ENCODE measurements at regions not wholly inside any gene's neighbourhood (a gene's known extent, or its start where the extent isn't known, plus 50 kb on each side); places are given as distances from the start of the nearest gene placed in this dataset.
"Not testable (repeated sequence)": the region's sequence is repeated elsewhere in the genome, so short reads cannot be mapped to it uniquely, and the experiment has no call there.

DNA sequence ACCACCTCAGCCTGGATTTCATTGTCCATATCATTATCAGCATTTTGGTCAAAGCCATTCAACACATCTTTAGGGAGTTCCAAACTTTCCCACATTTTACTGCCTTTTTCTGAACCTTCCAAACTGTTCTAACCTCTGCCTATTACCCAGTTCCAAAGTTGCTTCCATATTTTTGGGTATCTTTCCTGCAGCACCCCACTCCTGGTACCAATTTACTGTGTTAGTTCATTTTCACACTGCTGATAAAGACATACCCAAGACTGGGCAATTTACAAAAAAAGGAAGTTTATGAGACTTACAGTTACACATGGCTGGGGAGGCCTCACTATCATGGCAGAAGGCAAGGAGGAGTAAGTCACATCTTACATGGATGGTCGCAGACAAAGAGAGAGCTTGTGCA is 63.6 kb upstream of the CEP162 start:
- not testable (repeated sequence) for H2BK15ac ChIP-seq (ENCODE audit: low read depth, poor library complexity, severe bottlenecking); H2BK5ac ChIP-seq (ENCODE audit: low read depth, low read length, poor library complexity, severe bottlenecking); H3K4me3 ChIP-seq (ENCODE audit: insufficient read depth in 1 of 2, low read depth in 1 of 2, low read length in 2 of 2); H3K4ac ChIP-seq (ENCODE audit: low read depth in 1 of 2, low read length in 2 of 2); DNase-seq; H2AFZ ChIP-seq (ENCODE audit: low read depth, low read length); H3K36me3 ChIP-seq (ENCODE audit: control insufficient read depth in 1 of 2, insufficient read depth in 2 of 2, low read depth in 1 of 2, low read length in 2 of 2); H2AK5ac ChIP-seq (ENCODE audit: low read length, severe bottlenecking); H3K27ac ChIP-seq (ENCODE audit: low read length, poor library complexity, severe bottlenecking); H3K27me3 ChIP-seq (ENCODE audit: control insufficient read depth in 1 of 2, insufficient read depth in 1 of 2, low read length in 2 of 2); H3K18ac ChIP-seq (ENCODE audit: low read depth in 1 of 2, low read length in 2 of 2); H3K23ac ChIP-seq (ENCODE audit: low read length in 2 of 2); H3K14ac ChIP-seq (ENCODE audit: low read length in 2 of 2); H4K91ac ChIP-seq (ENCODE audit: low read length); H3K79me1 ChIP-seq (replicated peaks; ENCODE audit: low read length, poor library complexity, severe bottlenecking); H2BK120ac ChIP-seq (ENCODE audit: low read depth, low read length); H3K4me2 ChIP-seq (ENCODE audit: low read length, poor library complexity, severe bottlenecking); H3K9ac ChIP-seq (ENCODE audit: low read length); H3K4me1 ChIP-seq (ENCODE audit: control insufficient read depth, insufficient read depth, low read depth, low read length); H4K8ac ChIP-seq (ENCODE audit: low read length); H2BK12ac ChIP-seq (ENCODE audit: low read length in 2 of 2)
- H3K9me3 ChIP-seq (ENCODE audit: control insufficient read depth, low read length) = peaks cover 29% of the 10 kb centered on the region
- WGBS = no CpG with 5 or more reads among the region's 1 CpG

DNA sequence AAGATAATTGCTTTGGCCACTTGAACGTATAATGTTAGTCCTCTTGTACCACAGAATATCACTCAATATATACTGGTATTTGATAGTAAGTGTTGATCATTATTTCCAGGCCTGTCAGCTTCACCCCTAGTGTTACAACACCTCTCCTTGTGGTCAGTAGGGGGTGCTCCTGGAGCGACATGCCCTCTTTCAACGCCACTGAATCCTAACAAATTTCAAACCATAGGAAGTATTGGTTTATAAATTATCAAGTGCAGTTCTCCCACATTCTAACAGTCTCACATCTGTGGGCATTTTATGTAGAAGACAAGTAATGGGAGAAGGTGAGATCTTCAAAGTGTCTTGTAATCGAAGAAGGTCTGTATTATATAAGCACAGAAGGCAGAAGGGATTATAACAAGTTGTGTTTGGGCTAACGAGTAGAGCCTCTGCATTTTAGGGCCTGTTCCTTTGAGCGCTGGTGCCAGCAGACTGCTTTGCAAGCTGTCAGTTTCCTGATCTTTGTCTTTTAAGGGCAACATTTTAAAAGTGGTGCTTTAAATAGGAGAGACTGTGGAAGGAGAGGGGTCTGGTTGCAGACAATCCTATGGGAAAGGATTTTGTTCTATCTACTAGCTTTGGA is 57.1 kb upstream of the CEP162 start:
- Histone ChIP-seq H3K9me3 (ENCODE audit: control insufficient read depth, low read length) (no peaks in the 10 kb centered on the region), H3K14ac (ENCODE audit: low read length in 2 of 2) (no peak overlapping the region), H3K4me2 (ENCODE audit: low read length, poor library complexity, severe bottlenecking) (no peak overlapping the region), H4K8ac (ENCODE audit: low read length) (no peak overlapping the region), H3K27me3 (ENCODE audit: control insufficient read depth in 1 of 2, insufficient read depth in 1 of 2, low read length in 2 of 2) (no peaks in the 10 kb centered on the region), H3K4me1 (ENCODE audit: control insufficient read depth, insufficient read depth, low read depth, low read length) (no peaks in the 10 kb centered on the region), H2AK5ac (ENCODE audit: low read length, severe bottlenecking) (no peak overlapping the region), H4K91ac (ENCODE audit: low read length) (no peak overlapping the region), H2BK5ac (ENCODE audit: low read depth, low read length, poor library complexity, severe bottlenecking) (no peak overlapping the region), H3K9ac (ENCODE audit: low read length) (no peak overlapping the region), H3K18ac (ENCODE audit: low read depth in 1 of 2, low read length in 2 of 2) (no peak overlapping the region), H3K27ac (ENCODE audit: low read length, poor library complexity, severe bottlenecking) (no peak overlapping the region), H2BK15ac (ENCODE audit: low read depth, poor library complexity, severe bottlenecking) (no peak overlapping the region), H2BK120ac (ENCODE audit: low read depth, low read length) (no peak overlapping the region), H3K79me1 (replicated peaks; ENCODE audit: low read length, poor library complexity, severe bottlenecking) (no peaks in the 10 kb centered on the region), H3K36me3 (ENCODE audit: control insufficient read depth in 1 of 2, insufficient read depth in 2 of 2, low read depth in 1 of 2, low read length in 2 of 2) (no peaks in the 10 kb centered on the region), H3K23ac (ENCODE audit: low read length in 2 of 2) (no peak overlapping the region), H2BK12ac (ENCODE audit: low read length in 2 of 2) (no peak overlapping the region), H3K4ac (ENCODE audit: low read depth in 1 of 2, low read length in 2 of 2) (no peak overlapping the region), H3K4me3 (ENCODE audit: insufficient read depth in 1 of 2, low read depth in 1 of 2, low read length in 2 of 2) (no peak overlapping the region), H2AFZ (ENCODE audit: low read depth, low read length) (no peak overlapping the region)
- peak; percentile 11 for DNase-seq
- WGBS = 58% methylated on average over 3 of the region's 6 CpGs

DNA sequence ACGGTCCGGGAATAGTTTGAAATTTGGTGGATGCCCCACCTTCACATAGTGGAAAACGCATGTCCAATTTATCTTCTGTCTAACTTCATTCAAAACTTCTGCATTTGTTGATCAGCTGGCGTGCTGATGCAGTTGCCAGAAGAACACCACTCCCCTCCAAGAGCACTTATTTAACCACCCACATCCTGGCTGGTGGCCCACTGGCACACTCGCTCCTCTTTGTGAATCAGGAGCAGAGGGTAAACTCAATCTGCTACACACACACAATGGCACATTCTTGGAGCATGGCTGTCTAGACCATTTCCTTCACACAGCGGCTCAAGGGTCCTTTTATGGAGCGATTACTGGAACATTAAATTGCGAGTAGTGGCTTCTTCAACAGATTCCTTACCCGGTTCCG is 55.1 kb upstream of the CEP162 start:
- Histone ChIP-seq H3K4me1 (ENCODE audit: control insufficient read depth, insufficient read depth, low read depth, low read length) (no peaks in the 10 kb centered on the region), H3K9me3 (ENCODE audit: control insufficient read depth, low read length) (no peaks in the 10 kb centered on the region), H2AFZ (ENCODE audit: low read depth, low read length) (no peak overlapping the region), H3K4me2 (ENCODE audit: low read length, poor library complexity, severe bottlenecking) (no peak overlapping the region), H2AK5ac (ENCODE audit: low read length, severe bottlenecking) (no peak overlapping the region), H3K9ac (ENCODE audit: low read length) (no peak overlapping the region), H3K18ac (ENCODE audit: low read depth in 1 of 2, low read length in 2 of 2) (no peak overlapping the region), H2BK120ac (ENCODE audit: low read depth, low read length) (no peak overlapping the region), H2BK15ac (ENCODE audit: low read depth, poor library complexity, severe bottlenecking) (no peak overlapping the region), H3K27ac (ENCODE audit: low read length, poor library complexity, severe bottlenecking) (no peak overlapping the region), H3K4ac (ENCODE audit: low read depth in 1 of 2, low read length in 2 of 2) (no peak overlapping the region), H3K36me3 (ENCODE audit: control insufficient read depth in 1 of 2, insufficient read depth in 2 of 2, low read depth in 1 of 2, low read length in 2 of 2) (no peaks in the 10 kb centered on the region), H3K23ac (ENCODE audit: low read length in 2 of 2) (no peak overlapping the region), H3K79me1 (replicated peaks; ENCODE audit: low read length, poor library complexity, severe bottlenecking) (no peaks in the 10 kb centered on the region), H2BK5ac (ENCODE audit: low read depth, low read length, poor library complexity, severe bottlenecking) (no peak overlapping the region), H3K27me3 (ENCODE audit: control insufficient read depth in 1 of 2, insufficient read depth in 1 of 2, low read length in 2 of 2) (no peaks in the 10 kb centered on the region), H2BK12ac (ENCODE audit: low read length in 2 of 2) (no peak overlapping the region), H4K91ac (ENCODE audit: low read length) (no peak overlapping the region), H3K4me3 (ENCODE audit: insufficient read depth in 1 of 2, low read depth in 1 of 2, low read length in 2 of 2) (no peak overlapping the region), H4K8ac (ENCODE audit: low read length) (no peak overlapping the region), H3K14ac (ENCODE audit: low read length in 2 of 2) (no peak overlapping the region)
- no peak for DNase-seq
- 92% methylated on average over 10 of the region's 10 CpGs for WGBS

DNA sequence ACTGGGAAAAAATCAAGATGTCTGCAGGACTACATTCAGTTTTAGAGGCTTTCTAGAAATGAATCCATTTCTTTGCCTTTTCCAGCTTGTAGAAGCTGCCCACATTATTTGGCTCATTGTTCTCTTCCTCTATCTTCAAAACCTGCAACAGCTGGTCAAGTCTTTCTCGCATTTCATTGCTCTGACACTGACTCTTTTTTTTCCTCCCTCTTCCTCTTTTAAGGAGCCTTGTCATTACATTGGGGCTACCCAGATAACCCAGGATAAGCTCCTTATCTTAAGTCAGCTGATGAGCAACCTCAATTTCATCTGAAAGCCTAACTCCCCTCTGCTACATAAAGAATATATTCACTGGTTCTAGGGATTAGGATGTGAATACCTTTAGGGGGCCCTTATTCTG is 53.2 kb upstream of the CEP162 start:
- DNase-seq = no peak
- WGBS = 86% methylated on average over 1 of the region's 1 CpG
- H3K4me2 ChIP-seq (ENCODE audit: low read length, poor library complexity, severe bottlenecking) = no peak overlapping the region
- no peak overlapping the region for H2BK120ac ChIP-seq (ENCODE audit: low read depth, low read length)
- H3K4me3 ChIP-seq (ENCODE audit: insufficient read depth in 1 of 2, low read depth in 1 of 2, low read length in 2 of 2) = no peak overlapping the region
- no peak overlapping the region for H2BK15ac ChIP-seq (ENCODE audit: low read depth, poor library complexity, severe bottlenecking)
- no peak overlapping the region for H4K91ac ChIP-seq (ENCODE audit: low read length)
- H3K27me3 ChIP-seq (ENCODE audit: control insufficient read depth in 1 of 2, insufficient read depth in 1 of 2, low read length in 2 of 2) = no peaks in the 10 kb centered on the region
- H3K23ac ChIP-seq (ENCODE audit: low read length in 2 of 2) = no peak overlapping the region
- no peaks in the 10 kb centered on the region for H3K4me1 ChIP-seq (ENCODE audit: control insufficient read depth, insufficient read depth, low read depth, low read length)
- H2AK5ac ChIP-seq (ENCODE audit: low read length, severe bottlenecking) = no peak overlapping the region
- H3K18ac ChIP-seq (ENCODE audit: low read depth in 1 of 2, low read length in 2 of 2) = no peak overlapping the region
- H2AFZ ChIP-seq (ENCODE audit: low read depth, low read length) = no peak overlapping the region
- H3K36me3 ChIP-seq (ENCODE audit: control insufficient read depth in 1 of 2, insufficient read depth in 2 of 2, low read depth in 1 of 2, low read length in 2 of 2) = no peaks in the 10 kb centered on the region
- no peak overlapping the region for H3K14ac ChIP-seq (ENCODE audit: low read length in 2 of 2)
- no peaks in the 10 kb centered on the region for H3K79me1 ChIP-seq (replicated peaks; ENCODE audit: low read length, poor library complexity, severe bottlenecking)
- H3K4ac ChIP-seq (ENCODE audit: low read depth in 1 of 2, low read length in 2 of 2) = no peak overlapping the region
- no peak overlapping the region for H3K27ac ChIP-seq (ENCODE audit: low read length, poor library complexity, severe bottlenecking)
- no peak overlapping the region for H4K8ac ChIP-seq (ENCODE audit: low read length)
- no peaks in the 10 kb centered on the region for H3K9me3 ChIP-seq (ENCODE audit: control insufficient read depth, low read length)
- no peak overlapping the region for H3K9ac ChIP-seq (ENCODE audit: low read length)
- no peak overlapping the region for H2BK5ac ChIP-seq (ENCODE audit: low read depth, low read length, poor library complexity, severe bottlenecking)
- no peak overlapping the region for H2BK12ac ChIP-seq (ENCODE audit: low read length in 2 of 2)
